SU-DHL-6 (cell line): ENCODE measurements at regions not wholly inside any gene's neighbourhood (a gene's known extent, or its start where the extent isn't known, plus 50 kb on each side); places are given as distances from the start of the nearest gene placed in this dataset.

ENCODE experiments used
- CTCF ChIP-seq: fragments of 200-600 bp; sonication (generic); IDR thresholded peaks from one replicate; pipeline ENCODE4 v1.5.1; 2017; ENCODE audit warnings: antibody characterized with exemption, mild to moderate bottlenecking, low read length, moderate library complexity; ENCODE audit not compliant: insufficient read depth, poor library complexity, severe bottlenecking
- EZH2phosphoT487 ChIP-seq: fragments of 200-600 bp; sonication (generic), shearing (Covaris generic); conservative IDR thresholded peaks from 2 replicates; pipeline ENCODE4 v1.6.1; 2018; ENCODE audit warnings: mild to moderate bottlenecking, antibody characterized with exemption, low read length, moderate library complexity, mixed read lengths

- TF ChIP-seq CTCF (no peak), EZH2phosphoT487 (no peak)
Measured at GRCh38 chr10:60450291-60450690, 60.6 kb upstream of the ANK3 start.
